ENCODE measurements at regions not wholly inside any gene's neighbourhood (a gene's known extent, or its start where the extent isn't known, plus 50 kb on each side); places are given as distances from the start of the nearest gene placed in this dataset.

DNA sequence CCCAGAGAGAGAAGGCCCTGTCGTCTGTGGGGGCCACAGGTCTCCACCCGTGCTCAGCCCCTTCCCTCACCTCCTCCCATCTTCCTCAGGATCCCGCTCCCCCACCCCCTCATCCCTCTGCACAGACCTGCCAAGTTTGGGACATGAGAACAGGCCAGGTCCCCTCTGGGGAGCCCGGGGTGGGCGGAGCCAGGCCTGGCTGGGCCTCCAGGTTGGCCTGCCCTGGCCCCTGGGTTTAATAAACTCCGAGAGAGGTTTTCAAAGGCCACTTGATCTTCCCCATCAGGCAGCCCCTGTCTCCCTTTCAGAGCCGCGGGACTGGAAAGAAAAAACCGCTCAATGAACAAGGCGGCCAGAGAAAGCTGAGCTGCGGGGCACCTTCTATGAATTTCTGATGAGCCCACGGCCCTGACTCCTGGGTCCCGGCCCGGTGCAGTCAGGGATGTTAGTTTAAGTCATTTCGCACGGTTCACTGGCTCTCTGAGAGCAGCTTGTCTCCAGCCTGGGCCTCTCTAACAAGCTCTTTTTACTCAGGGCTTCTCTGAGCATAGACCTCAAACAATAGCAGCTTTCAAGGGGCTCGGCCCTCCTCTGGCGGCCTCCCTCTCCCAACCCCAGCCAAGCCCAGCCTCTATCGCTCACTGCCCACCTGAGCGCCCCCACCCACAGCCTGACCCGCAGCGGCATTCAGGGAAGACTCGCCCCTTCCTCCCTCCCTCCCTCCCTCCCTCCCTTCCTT, 64.8 kb downstream of the RPUSD4 start:
- Histone ChIP-seq H3K79me2 (ENCODE audit: insufficient read depth, low read length) (no peaks in the 10 kb centered on the region), H3K23me2 (ENCODE audit: insufficient read length, low read depth, low read length, poor library complexity, severe bottlenecking) (no peaks in the 10 kb centered on the region), H3K4ac (ENCODE audit: low read depth, low read length) (no peak overlapping the region; the same call in 1 of the 2 replicates), H3K79me1 (ENCODE audit: insufficient read depth, low read depth, low read length, poor library complexity, severe bottlenecking) (no peaks in the 10 kb centered on the region), H3K9ac (ENCODE audit: extremely low read depth, insufficient read length, low read length) (no peak overlapping the region), H3K4me1 (ENCODE audit: insufficient read depth, low read length) (peaks cover 10% of the 10 kb centered on the region; the same call in 1 of the 2 replicates), H4K8ac (replicated peaks; ENCODE audit: insufficient read length, low read depth, low read length) (no peak overlapping the region), H2BK15ac (ENCODE audit: low read depth, low read length) (no peak overlapping the region), H2AK5ac (ENCODE audit: insufficient read length, low read length) (no peak overlapping the region), H2BK120ac (ENCODE audit: low read depth, low read length, poor library complexity, severe bottlenecking) (no peak overlapping the region), H2BK20ac (ENCODE audit: low read depth, low read length, poor library complexity, severe bottlenecking) (no peak overlapping the region), H3K23ac (ENCODE audit: insufficient read length, low read depth, low read length) (no peak overlapping the region), H2AFZ (ENCODE audit: low read length) (no peak overlapping the region), H3K9me3 (ENCODE audit: control insufficient read depth, low read depth, low read length) (no peaks in the 10 kb centered on the region), H3K18ac (ENCODE audit: insufficient read length, low read depth, low read length) (peak overlapping the region; percentile 62), H3K4me2 (ENCODE audit: insufficient read depth, insufficient read length, low read length) (peak overlapping the region; percentile 20), H3K56ac (ENCODE audit: insufficient read length, low read depth, low read length) (no peak overlapping the region), H3K27me3 (ENCODE audit: insufficient read depth, low read length) (no peaks in the 10 kb centered on the region), H4K91ac (ENCODE audit: insufficient read length, low read depth, low read length) (no peak overlapping the region), H2BK12ac (ENCODE audit: insufficient read length, low read depth, low read length) (no peak overlapping the region), H2BK5ac (ENCODE audit: insufficient read length, low read length) (no peak overlapping the region), H3K27ac (ENCODE audit: insufficient read length, low read depth, low read length) (no peak overlapping the region), H4K5ac (ENCODE audit: insufficient read length, low read depth, low read length) (no peak overlapping the region), H3K14ac (ENCODE audit: insufficient read depth, low read length) (peak overlapping the region; percentile 23; the same call in 1 of the 2 replicates), H3T11ph (ENCODE audit: low read length) (no peak overlapping the region), H4K20me1 (ENCODE audit: control insufficient read depth, insufficient read depth, insufficient read length) (no peaks in the 10 kb centered on the region)
- no CpG with 5 or more reads among the region's 23 CpGs for WGBS (ENCODE audit: extremely low coverage, insufficient read length, low lambda C conversion rate)
- H3K27ac Mint-ChIP-seq = peak overlapping the region in 2 of 3 experiments; percentile 88 to 97; a peak in 6 of 7 replicates
- DNase-seq = peak; percentile 86
- TF ChIP-seq, protein P1, sequence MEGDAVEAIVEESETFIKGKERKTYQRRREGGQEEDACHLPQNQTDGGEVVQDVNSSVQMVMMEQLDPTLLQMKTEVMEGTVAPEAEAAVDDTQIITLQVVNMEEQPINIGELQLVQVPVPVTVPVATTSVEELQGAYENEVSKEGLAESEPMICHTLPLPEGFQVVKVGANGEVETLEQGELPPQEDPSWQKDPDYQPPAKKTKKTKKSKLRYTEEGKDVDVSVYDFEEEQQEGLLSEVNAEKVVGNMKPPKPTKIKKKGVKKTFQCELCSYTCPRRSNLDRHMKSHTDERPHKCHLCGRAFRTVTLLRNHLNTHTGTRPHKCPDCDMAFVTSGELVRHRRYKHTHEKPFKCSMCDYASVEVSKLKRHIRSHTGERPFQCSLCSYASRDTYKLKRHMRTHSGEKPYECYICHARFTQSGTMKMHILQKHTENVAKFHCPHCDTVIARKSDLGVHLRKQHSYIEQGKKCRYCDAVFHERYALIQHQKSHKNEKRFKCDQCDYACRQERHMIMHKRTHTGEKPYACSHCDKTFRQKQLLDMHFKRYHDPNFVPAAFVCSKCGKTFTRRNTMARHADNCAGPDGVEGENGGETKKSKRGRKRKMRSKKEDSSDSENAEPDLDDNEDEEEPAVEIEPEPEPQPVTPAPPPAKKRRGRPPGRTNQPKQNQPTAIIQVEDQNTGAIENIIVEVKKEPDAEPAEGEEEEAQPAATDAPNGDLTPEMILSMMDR (conservative IDR thresholded peaks at IDR 0.05) = no peak
- H3K4me1 Mint-ChIP-seq = peaks cover 33 to 42% of the 10 kb centered on the region in 2 experiments
- H3K27me3 Mint-ChIP-seq (ENCODE audit: low read depth) = peaks cover 4% of the 10 kb centered on the region
- H3K36me3 Mint-ChIP-seq (ENCODE audit: insufficient read depth in 1 of 3, low read depth in 3 of 3) = peaks cover 0 to 4% (median 0%) of the 10 kb centered on the region in 3 experiments; a peak in 1 of 7 replicates
- peak overlapping the region; percentile 43 to 71 for H3K4me3 Mint-ChIP-seq
- H3K9me3 Mint-ChIP-seq = peaks cover 0 to 7% of the 10 kb centered on the region in 2 experiments; a peak in 2 of 5 replicates

Data from H9 (cell line).